ENCODE measurements at regions not wholly inside any gene's neighbourhood (a gene's known extent, or its start where the extent isn't known, plus 50 kb on each side); places are given as distances from the start of the nearest gene placed in this dataset.

DNA sequence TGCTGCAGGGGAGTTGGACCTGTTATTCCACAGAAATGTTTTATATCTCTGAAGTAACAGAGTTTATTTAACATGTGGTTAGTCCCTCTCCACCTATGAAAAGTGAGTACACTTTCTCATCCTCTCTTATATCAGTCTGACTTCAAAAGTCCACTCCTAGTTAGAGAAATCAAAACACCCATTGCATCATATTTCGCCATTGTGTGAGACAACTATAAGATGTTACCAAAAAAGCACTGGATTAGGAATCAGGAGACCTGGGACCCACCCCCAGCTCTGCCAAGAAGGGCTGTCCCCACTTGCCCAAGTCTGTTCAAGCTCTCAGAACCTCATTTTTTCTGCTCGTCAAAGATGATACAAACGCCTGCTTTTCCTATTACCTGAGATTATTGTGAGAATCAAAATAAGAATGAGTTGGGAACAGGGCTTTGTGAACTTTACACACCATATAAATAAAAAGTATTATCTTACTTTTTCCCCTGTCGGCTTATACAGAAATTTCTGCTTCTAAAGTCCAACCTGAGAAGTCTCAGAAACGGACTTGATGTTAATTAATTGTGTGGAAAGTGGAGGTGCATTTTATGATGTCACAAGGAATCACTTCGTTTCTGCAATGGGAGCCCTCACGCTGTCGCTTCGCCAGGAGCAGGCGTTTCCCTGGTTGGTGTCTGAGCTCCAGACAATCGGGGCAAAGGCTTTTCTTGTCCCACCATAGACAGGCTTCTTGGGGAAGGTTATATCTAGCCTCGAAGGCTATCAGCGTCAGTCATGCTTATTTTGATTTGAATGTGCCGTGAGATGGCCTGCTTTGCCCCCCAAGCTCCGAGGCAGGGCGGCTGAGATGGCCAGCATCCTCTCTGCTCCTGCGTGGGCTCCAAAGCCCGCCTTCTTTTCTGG is 89.6 kb upstream of the ZNF516 start:
- no peak for DNase-seq
- Mint-ChIP-seq H3K4me3 (no peak overlapping the region), H3K4me1 (peaks cover 4% of the 10 kb centered on the region), H3K9me3 (no peaks in the 10 kb centered on the region), H3K36me3 (no peaks in the 10 kb centered on the region), H3K27ac (no peak overlapping the region), H3K27me3 (peaks cover 40% of the 10 kb centered on the region)
- CTCF ChIA-PET: no interaction called here

DNA sequence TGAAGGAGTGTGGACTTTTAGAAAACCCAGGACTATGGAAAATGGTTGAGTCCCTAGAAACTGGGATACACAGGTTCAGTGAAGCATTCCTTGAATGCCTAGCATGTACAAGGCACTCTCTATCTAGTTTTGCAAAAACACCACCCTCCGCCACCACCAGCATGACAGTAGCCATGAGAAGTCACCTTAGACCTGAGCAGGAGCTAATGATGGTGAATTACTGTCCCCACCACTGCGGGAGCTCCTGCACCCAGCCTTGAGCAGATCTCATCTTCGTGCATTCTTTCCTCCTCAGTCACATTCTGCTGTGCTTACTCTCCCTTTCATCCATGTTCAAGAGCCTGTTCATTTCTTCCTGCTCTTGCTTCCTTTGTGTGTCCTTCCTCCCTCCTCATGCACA is 86.2 kb upstream of the ZNF516 start:
- H3K9me3 Mint-ChIP-seq: no peaks in the 10 kb centered on the region
- no peak for DNase-seq
- no peaks in the 10 kb centered on the region for H3K4me1 Mint-ChIP-seq
- H3K4me3 Mint-ChIP-seq: no peak overlapping the region
- no peaks in the 10 kb centered on the region for H3K36me3 Mint-ChIP-seq
- H3K27me3 Mint-ChIP-seq: peaks cover 46% of the 10 kb centered on the region
- H3K27ac Mint-ChIP-seq: no peak overlapping the region
- CTCF ChIA-PET: no interaction called here

DNA sequence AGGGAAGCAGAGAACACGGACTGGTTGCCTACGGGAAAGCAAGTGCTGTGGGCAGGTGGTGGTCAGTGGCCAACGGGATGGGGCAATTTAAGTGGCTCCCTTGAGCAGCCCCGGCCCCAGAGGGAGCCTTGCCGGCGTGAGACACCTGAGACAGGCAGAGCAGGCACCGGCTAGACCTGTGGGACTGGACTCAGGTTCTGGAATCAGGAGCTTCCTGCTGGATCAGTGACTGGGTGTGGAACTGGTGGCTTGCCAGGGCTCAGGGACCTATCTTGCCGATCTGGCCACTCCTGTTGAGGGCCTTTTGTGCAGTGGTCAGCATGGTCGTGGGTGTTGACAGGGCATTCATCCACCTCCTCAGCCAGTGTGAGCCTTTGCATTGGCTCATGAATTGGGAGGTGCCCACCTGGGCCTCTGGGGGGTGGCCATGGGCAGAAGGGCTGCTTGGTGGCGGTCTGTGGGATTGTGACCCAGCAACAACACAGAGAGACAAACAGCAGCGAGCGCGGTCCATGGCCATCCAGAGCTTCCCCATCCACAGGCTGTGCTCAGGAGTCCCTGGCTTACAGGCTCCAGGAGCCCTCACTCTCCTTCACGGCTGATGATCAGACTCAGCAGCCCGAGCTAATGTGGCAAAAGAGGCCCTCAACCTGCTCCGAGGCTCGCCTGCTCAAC is 85.4 kb upstream of the ZNF516 start:
- Mint-ChIP-seq H3K36me3 (no peaks in the 10 kb centered on the region), H3K4me3 (no peak overlapping the region), H3K27me3 (peaks cover 40% of the 10 kb centered on the region)

DNA sequence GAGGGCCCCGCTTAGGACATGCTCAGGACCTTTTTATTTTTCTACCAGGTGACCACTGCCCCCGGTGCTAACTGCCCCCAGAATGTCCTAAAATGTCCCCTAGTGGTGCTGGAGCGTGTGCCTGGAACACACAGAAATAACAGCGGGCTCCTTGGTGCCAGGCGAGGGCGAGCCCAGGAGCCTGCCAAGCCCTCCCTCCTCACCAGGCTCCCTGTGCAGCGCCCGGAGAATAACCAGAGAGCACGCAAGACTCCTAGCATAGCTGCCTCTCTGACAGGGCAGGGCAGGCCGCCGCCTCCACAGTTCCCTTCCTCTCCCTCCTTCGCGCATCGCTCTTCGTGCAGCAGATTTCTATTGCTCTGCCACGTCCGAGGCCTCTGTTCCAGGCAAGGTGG is 84.3 kb upstream of the ZNF516 start:
- CTCF ChIA-PET: no interaction called here
- no peak overlapping the region for H3K27ac Mint-ChIP-seq
- H3K36me3 Mint-ChIP-seq: no peaks in the 10 kb centered on the region
- no peaks in the 10 kb centered on the region for H3K4me1 Mint-ChIP-seq
- no peak overlapping the region for H3K4me3 Mint-ChIP-seq
- H3K27me3 Mint-ChIP-seq: peaks cover 34% of the 10 kb centered on the region
- DNase-seq: no peak
- no peaks in the 10 kb centered on the region for H3K9me3 Mint-ChIP-seq

More for the DNA sequence above, 85.4 kb upstream of the ZNF516 start:
- Mint-ChIP-seq H3K9me3 (no peaks in the 10 kb centered on the region), H3K27ac (no peak overlapping the region), H3K4me1 (no peaks in the 10 kb centered on the region)
- CTCF ChIA-PET: no interaction called here
- no peak for DNase-seq

- Mint-ChIP-seq H3K27ac (no peak overlapping the region), H3K27me3 (peaks cover 34% of the 10 kb centered on the region), H3K36me3 (no peaks in the 10 kb centered on the region), H3K4me1 (no peaks in the 10 kb centered on the region), H3K9me3 (no peaks in the 10 kb centered on the region), H3K4me3 (no peak overlapping the region)
- CTCF ChIA-PET: no interaction called here
- DNase-seq: no peak
Measured at GRCh38 chr18:76578571-76579300, 83.7 kb upstream of the ZNF516 start.

- CTCF ChIA-PET: no interaction called here
- H3K27ac Mint-ChIP-seq: no peak overlapping the region
Measured at GRCh38 chr18:76573325-76574025, 78.4 kb upstream of the ZNF516 start.

DNA sequence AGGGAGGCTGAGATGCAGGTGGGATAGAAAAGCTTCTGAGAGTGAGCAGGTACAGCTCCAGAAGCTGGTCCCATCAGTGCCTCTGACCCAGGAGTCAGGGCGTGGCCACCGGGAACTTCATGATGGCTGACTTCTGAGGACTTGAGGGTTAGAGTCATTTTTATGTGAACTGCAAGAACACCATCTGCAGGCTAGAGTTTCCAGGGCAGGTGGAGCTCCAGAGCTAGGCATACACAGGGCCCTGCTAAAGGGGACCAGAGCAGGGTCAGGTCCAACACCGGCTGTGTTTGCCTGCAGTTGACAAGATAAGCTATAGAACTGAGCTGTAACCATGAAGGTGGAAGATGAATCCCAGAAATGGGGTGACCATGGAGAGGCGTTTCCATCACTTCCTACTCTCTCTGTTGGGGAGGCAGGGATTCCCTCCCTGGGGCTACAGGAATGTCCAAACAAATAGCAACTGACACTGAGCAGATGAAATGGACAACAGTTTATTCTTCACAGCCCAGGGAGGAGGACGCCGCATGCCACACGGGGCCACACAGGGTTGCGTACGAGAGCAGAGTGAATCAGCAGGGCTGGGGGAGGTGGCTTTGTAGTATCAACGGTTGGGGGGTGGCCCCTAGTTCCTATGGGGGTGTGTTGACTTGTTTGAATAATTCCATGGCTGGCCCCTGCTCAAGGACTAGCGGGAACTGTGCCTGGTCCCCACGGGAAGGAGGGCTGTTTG is 77.6 kb upstream of the ZNF516 start:
- Mint-ChIP-seq H3K4me1 (no peaks in the 10 kb centered on the region), H3K27ac (no peak overlapping the region), H3K9me3 (no peaks in the 10 kb centered on the region), H3K27me3 (peaks cover 18% of the 10 kb centered on the region), H3K4me3 (no peak overlapping the region), H3K36me3 (no peaks in the 10 kb centered on the region)
- DNase-seq: no peak
- CTCF ChIA-PET: no interaction called here

More at GRCh38 chr18:76573325-76574025, 78.4 kb upstream of the ZNF516 start:
- no peak for DNase-seq
- peaks cover 23% of the 10 kb centered on the region for H3K27me3 Mint-ChIP-seq
- H3K4me3 Mint-ChIP-seq: no peak overlapping the region
- no peaks in the 10 kb centered on the region for H3K4me1 Mint-ChIP-seq
- H3K9me3 Mint-ChIP-seq: no peaks in the 10 kb centered on the region
- H3K36me3 Mint-ChIP-seq: no peaks in the 10 kb centered on the region

- H3K4me1 Mint-ChIP-seq: no peaks in the 10 kb centered on the region
- H3K36me3 Mint-ChIP-seq: no peaks in the 10 kb centered on the region
- no peaks in the 10 kb centered on the region for H3K9me3 Mint-ChIP-seq
- no peak for DNase-seq
- no peak overlapping the region for H3K27ac Mint-ChIP-seq
- CTCF ChIA-PET: no interaction called here
- peaks cover 26% of the 10 kb centered on the region for H3K27me3 Mint-ChIP-seq
- no peak overlapping the region for H3K4me3 Mint-ChIP-seq
Measured at GRCh38 chr18:76571689-76572088, 76.6 kb upstream of the ZNF516 start.

DNA sequence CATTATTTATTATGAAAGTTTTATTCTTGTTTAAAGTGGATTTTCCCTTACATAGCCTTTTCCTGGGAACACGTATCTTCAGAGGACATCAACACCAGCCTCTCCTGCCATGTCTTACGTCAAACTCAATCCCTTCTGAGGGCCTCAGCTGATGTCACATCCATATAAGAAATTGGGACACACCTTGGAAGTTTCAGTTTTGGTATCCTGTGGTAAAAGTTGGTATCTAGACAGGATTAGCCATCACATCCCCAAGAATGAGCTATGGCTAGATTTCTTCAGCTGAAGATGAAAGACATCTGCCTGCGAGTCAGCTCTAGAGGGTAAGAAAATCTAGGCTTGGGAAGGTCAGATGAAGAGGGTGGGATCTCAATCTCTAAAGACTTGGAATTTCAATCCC is 75.8 kb upstream of the ZNF516 start:
- H3K36me3 Mint-ChIP-seq: no peaks in the 10 kb centered on the region
- H3K27me3 Mint-ChIP-seq: peaks cover 32% of the 10 kb centered on the region
- no peak overlapping the region for H3K4me3 Mint-ChIP-seq
- no peak overlapping the region for H3K27ac Mint-ChIP-seq
- H3K9me3 Mint-ChIP-seq: no peaks in the 10 kb centered on the region
- CTCF ChIA-PET: no interaction called here
- no peaks in the 10 kb centered on the region for H3K4me1 Mint-ChIP-seq
- DNase-seq: no peak

DNA sequence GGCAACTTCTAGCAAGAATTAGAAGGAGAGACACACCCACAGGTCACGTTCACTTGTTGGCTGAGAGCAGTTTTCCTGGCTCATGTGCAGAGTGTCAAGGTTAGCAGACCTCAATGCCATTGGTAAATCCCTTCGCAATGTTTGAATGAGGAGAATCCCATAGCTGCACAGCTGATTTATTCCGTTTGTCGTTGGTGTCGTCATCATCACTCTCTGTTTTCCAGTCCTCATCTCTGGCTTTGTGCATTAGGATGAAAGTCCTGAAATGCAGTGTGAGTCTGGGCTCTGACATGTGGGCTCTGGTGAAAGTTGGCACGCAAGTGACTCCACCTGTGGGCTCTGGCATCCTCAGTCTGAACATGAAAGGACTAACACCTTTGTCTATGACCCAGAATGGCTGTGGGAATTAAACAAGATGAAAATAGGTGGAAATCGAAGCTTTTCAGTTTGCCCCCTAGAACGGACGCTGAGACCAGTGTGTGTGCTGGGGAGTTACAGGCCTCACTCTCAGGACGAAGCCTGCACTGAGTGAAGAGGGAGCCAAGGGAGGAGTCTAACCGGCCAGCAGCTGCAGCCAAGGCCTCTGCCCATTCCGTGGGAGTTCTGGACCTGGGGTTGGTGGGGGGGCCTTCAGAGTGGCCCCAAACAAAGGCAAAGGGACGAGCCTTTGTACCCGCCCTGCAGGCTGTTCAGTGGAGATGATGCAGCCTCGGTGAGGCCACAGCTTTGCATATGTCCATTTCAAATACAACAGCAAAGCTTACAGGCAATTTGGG is 74.8 kb upstream of the ZNF516 start:
- Mint-ChIP-seq H3K4me1 (no peaks in the 10 kb centered on the region), H3K36me3 (no peaks in the 10 kb centered on the region), H3K27ac (no peak overlapping the region), H3K4me3 (no peak overlapping the region), H3K27me3 (peaks cover 41% of the 10 kb centered on the region), H3K9me3 (no peaks in the 10 kb centered on the region)
- CTCF ChIA-PET: no interaction called here
- DNase-seq: no peak

DNA sequence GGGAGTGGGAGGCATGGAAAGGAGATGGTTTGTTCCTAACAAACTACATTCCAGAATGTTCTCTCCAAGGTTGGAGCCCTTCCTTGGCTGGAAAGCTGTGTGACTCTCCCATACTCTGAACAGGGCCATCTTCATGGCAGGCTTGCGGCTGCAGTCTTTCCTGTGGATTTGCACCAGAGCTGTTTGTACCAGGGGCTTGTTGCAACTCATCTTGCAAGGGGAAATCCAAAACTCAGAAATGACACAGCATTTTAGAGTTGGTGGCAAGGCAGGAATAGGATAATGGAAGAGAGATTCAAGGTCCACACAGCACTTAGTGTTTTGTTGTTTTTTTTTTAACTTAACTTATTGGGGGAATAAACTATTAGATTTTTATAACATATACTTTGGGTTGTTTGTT is 73.7 kb upstream of the ZNF516 start:
- Mint-ChIP-seq H3K4me3 (no peak overlapping the region), H3K4me1 (no peaks in the 10 kb centered on the region), H3K27ac (no peak overlapping the region), H3K9me3 (no peaks in the 10 kb centered on the region), H3K36me3 (no peaks in the 10 kb centered on the region), H3K27me3 (peaks cover 43% of the 10 kb centered on the region)
- CTCF ChIA-PET: no interaction called here
- DNase-seq: no peak

- H3K27ac Mint-ChIP-seq: no peak overlapping the region
- H3K4me1 Mint-ChIP-seq: no peaks in the 10 kb centered on the region
- H3K36me3 Mint-ChIP-seq: no peaks in the 10 kb centered on the region
- no peak for DNase-seq
- no peaks in the 10 kb centered on the region for H3K9me3 Mint-ChIP-seq
- no peak overlapping the region for H3K4me3 Mint-ChIP-seq
- CTCF ChIA-PET: no interaction called here
- peaks cover 35% of the 10 kb centered on the region for H3K27me3 Mint-ChIP-seq
Measured at GRCh38 chr18:76567835-76568445, 72.9 kb upstream of the ZNF516 start.

DNA sequence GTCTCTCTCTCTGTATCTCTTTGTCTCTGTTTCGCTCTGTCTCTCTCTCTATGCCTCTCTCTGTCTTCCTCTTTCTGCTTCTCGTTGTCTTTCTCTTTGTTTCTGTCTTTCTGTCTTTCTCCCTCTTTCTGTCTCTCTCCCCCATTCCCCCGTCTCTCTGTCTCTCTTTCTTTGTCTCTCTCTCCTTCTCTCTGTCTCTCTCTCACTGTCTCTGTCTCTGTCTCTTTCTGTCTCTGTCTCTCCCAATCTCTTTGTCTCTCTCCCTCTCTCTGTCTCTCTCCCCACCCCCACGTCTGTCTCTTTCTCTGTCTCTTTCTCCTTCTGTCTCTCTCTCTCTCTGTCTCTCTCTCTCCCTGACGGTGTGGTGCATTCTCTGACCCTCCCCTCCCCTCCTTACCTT is 71.9 kb upstream of the ZNF516 start:
- H3K27me3 Mint-ChIP-seq: peaks cover 30% of the 10 kb centered on the region
- DNase-seq: no peak
- H3K4me3 Mint-ChIP-seq: no peak overlapping the region
- no peaks in the 10 kb centered on the region for H3K4me1 Mint-ChIP-seq
- CTCF ChIA-PET: no interaction called here
- no peak overlapping the region for H3K27ac Mint-ChIP-seq
- H3K9me3 Mint-ChIP-seq: no peaks in the 10 kb centered on the region
- no peaks in the 10 kb centered on the region for H3K36me3 Mint-ChIP-seq
